Muscle layer of colon (tissue), 2 donors: ENCODE measurements at regions not wholly inside any gene's neighbourhood (a gene's known extent, or its start where the extent isn't known, plus 50 kb on each side); places are given as distances from the start of the nearest gene placed in this dataset.
"Not testable (repeated sequence)": the region's sequence is repeated elsewhere in the genome, so short reads cannot be mapped to it uniquely, and the experiment has no call there.

Experiments used
- H3K27ac ChIP-seq: one replicate; pipeline ENCODE4 v1.7.0; 2013; ENCODE audit warnings: low read depth, mild to moderate bottlenecking, low read length, moderate library complexity
- H3K27me3 ChIP-seq, 2 donors: one replicate each; pipeline ENCODE4 v1.7.0; 2013; ENCODE audit warnings: low read length in 2 of 2, mild to moderate bottlenecking in 2 of 2; ENCODE audit not compliant: insufficient read depth in 2 of 2, control insufficient read depth in 1 of 2
- H3K36me3 ChIP-seq: one replicate; pipeline ENCODE4 v1.7.0; 2013; ENCODE audit warnings: mild to moderate bottlenecking, low read length; ENCODE audit not compliant: insufficient read depth
- H3K4me1 ChIP-seq: one replicate; pipeline ENCODE4 v1.7.0; 2013; ENCODE audit warnings: mild to moderate bottlenecking, low read length; ENCODE audit not compliant: insufficient read depth
- H3K4me3 ChIP-seq, 2 donors: one replicate each; pipeline ENCODE4 v1.7.0; 2013; ENCODE audit warnings: low read length in 2 of 2, low read depth in 1 of 2, mild to moderate bottlenecking in 1 of 2, moderate library complexity in 1 of 2
- H3K9ac ChIP-seq: one replicate; pipeline ENCODE4 v1.7.0; 2013; ENCODE audit warnings: low read length
- H3K9me3 ChIP-seq: one replicate; pipeline ENCODE4 v1.7.0; 2013; ENCODE audit warnings: mild to moderate bottlenecking, low read length
- donor health status: abdominal sarcoma.
- donor health status: Adenocarcinoma of cecum.

DNA sequence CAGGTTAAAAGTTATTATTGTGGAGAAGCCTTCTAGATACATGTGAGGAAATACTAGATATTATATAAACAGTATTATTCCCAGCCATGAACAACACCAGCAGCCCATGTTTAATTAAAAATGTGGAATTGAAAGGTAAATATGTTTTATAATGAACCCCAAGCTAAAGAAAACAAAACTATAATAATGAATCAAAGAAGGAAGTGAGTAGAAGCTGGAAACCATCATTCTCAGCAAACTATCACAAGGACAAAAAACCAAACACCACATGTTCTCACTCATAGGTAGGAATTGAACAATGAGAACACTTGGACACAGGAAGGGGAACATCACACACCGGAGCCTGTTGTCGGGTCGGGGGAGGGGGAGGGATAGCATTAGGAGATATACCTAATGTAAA, 167.6 kb upstream of the CXXC4 start:
- H3K36me3 ChIP-seq, H3K9ac ChIP-seq, H3K9me3 ChIP-seq, H3K27ac ChIP-seq, H3K4me3 ChIP-seq, H3K27me3 ChIP-seq, H3K4me1 ChIP-seq: not testable (repeated sequence)

DNA sequence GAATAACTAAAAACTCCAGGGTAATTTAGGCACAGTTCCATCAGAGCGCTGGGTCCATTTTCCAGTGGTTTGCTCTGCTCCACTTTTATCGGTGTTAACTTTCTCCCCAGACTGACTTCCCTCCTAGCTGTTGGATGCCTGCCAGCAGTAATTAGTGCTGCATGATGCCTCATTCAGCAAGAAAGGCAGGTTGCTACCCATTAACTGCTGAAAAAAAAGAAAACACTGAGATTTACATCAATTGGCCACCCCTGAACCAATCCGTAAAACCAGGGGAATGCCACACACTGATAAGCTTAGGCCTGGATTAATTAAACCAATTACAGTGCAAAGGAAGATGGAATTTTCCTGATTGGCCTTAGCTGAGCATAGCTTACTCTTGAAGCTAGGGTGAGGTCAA, 182.4 kb upstream of the CXXC4 start:
- Histone ChIP-seq H3K36me3 (no peaks in the 10 kb centered on the region), H3K9me3 (no peaks in the 10 kb centered on the region), H3K9ac (no peak overlapping the region), H3K4me1 (no peaks in the 10 kb centered on the region), H3K4me3 (no peak overlapping the region), H3K27ac (no peak overlapping the region), H3K27me3 (no peaks in the 10 kb centered on the region)

DNA sequence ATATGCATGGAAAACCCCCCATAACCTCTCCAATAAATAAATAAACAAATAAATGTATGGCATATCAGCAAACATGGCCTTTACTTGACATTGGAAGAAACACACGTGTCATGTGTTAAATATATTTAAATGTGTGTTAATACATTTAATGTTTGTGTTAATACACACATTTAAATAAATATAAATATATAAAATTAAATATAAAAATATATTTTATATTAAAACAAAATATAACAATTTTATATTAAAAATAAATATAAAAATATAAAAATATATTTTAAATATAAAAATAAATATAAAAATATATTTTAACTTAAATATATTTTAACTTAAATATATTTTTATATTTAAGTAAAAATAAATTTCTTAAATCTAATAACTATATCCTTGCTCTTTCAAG, 187.6 kb upstream of the CXXC4 start:
- H3K9ac ChIP-seq, result no peak overlapping the region
- no peaks in the 10 kb centered on the region for H3K36me3 ChIP-seq

DNA sequence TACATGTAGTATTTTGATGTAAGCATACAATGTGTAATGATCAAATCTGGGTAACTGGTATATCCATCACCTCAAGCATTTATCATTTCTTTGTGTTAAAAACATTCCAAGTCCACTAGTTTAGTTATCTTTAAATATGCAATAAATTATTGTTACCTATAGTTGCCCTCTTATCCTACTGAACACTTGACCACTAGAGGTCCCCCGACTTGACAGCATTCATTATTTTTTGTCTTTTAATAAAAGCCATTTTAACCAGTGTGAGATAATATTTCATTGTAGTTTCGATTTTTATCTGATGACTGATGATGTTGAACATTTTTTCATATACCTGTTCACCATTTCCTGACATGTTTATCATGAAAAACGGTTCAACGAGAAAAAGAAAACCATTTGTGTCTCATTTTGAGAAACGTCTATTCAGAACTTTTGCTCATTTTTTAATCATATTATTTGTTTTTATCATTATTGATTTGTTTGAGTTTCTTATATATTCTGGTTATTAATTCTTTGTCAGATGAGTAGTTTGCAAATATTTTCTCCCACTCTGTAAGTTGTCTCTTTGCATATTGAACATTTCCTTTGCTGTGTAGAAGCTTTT, 199.0 kb upstream of the CXXC4 start:
- H3K4me3 ChIP-seq, result no peak overlapping the region
- H3K27ac ChIP-seq, result no peak overlapping the region
- no peaks in the 10 kb centered on the region for H3K4me1 ChIP-seq

More for the DNA sequence above, 187.6 kb upstream of the CXXC4 start:
- Histone ChIP-seq H3K4me1 (no peaks in the 10 kb centered on the region), H3K9me3 (no peaks in the 10 kb centered on the region), H3K27ac (no peak overlapping the region), H3K4me3 (no peak overlapping the region), H3K27me3 (no peaks in the 10 kb centered on the region)

DNA sequence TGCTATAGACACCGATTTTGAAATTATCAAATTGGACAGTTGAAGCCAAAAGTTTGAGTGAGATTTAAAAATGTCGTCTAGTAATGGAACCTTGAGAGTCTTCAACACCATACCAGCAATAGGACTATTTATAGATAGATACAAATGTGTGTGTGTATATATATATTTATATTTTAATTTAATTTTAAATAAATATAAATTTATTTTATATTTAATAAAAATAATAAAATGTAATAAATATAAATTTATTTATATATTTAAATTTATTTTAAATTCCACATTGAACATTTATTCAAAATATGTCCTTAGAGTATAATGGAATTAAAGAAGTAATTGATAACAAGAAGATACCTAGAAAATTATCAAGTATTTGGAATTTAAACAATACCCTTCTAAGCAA, 221.9 kb upstream of the CXXC4 start:
- Histone ChIP-seq H3K27ac (no peak overlapping the region), H3K36me3 (no peaks in the 10 kb centered on the region)

More for the DNA sequence above, 199.0 kb upstream of the CXXC4 start:
- Histone ChIP-seq H3K36me3 (no peaks in the 10 kb centered on the region), H3K9ac (no peak overlapping the region), H3K27me3 (no peaks in the 10 kb centered on the region), H3K9me3 (no peaks in the 10 kb centered on the region)

DNA sequence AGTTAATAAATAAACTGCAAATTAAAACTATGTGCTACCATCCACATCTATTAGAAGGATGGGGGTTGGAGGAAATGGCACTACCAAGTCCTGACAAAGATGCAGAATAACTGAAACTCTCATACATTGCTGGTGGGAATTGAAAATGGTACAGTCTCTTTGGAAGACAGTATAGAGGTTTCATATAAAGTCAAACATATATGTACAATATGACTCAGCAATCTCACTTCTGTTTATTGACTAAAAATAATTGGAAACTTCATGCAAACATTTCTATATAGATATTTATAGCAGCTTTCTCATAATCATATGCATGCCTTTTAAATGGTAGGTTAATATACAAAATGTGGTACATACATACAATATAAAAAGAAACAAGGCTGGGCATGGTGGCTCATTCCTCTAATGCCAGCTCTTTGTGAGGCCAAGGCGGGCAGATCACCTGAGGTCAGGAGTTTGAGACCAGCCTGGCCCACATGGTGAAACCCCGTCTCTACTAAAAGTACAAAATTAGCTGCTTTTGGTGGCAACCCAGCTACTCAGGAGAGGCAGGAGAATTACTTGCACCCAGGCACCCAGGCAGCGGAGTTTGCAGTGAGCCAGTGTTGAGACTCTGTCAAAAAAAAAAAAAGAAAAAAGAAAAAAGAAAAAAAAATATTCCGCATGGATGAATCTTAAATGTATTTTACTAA, 225.0 kb upstream of the CXXC4 start:
- H3K4me3 ChIP-seq, result no peak overlapping the region
- no peaks in the 10 kb centered on the region for H3K9me3 ChIP-seq
- no peaks in the 10 kb centered on the region for H3K4me1 ChIP-seq
- H3K36me3 ChIP-seq, result no peaks in the 10 kb centered on the region
- no peak overlapping the region for H3K9ac ChIP-seq
- no peaks in the 10 kb centered on the region for H3K27me3 ChIP-seq
- H3K27ac ChIP-seq, result no peak overlapping the region

More for the DNA sequence above, 221.9 kb upstream of the CXXC4 start:
- H3K4me1 ChIP-seq, result no peaks in the 10 kb centered on the region
- no peaks in the 10 kb centered on the region for H3K9me3 ChIP-seq
- no peak overlapping the region for H3K9ac ChIP-seq
- no peaks in the 10 kb centered on the region for H3K27me3 ChIP-seq
- no peak overlapping the region for H3K4me3 ChIP-seq

DNA sequence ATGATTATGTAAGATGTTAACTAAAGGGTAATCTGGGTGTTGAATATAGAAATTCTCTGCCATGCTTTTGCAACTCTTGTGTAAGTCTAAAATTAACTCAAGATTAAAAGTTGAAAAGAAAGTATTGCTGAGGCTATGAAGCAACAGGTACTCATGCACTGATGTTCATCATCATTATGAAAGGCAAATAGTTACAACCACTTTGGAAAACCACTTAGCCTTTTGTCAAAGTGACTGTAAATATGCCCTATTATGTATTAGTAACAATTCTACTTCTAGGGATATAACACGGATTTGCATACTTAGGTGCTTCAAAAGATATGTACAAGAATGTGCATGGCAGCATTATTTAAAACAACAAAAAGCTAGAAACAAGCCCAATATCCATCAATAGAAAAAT, 227.8 kb upstream of the CXXC4 start:
- H3K4me3 ChIP-seq, result no peak overlapping the region
- H3K9me3 ChIP-seq, result no peaks in the 10 kb centered on the region
- no peaks in the 10 kb centered on the region for H3K36me3 ChIP-seq
- H3K9ac ChIP-seq, result no peak overlapping the region
- H3K27ac ChIP-seq, result no peak overlapping the region
- H3K27me3 ChIP-seq, result no peaks in the 10 kb centered on the region
- no peaks in the 10 kb centered on the region for H3K4me1 ChIP-seq

DNA sequence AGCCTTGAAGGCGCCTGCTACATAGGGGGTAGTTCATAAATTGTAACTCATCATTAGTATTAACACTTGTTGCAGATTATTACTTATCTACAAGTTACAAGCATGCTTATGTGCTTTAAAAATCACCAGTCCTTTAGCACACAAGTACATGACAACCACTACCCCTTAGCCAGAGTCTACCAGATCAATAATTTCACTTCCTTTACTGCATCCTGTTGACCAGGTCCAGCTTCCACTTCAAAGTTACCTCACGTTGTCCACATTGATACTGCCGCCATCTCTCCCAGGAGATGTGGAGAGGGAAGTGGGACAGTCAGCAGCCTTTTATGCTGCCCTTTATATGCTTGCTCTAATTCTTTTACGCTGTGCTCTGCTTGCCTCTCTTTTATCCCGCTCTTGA, 231.3 kb upstream of the CXXC4 start:
- Histone ChIP-seq H3K27me3 (no peaks in the 10 kb centered on the region), H3K9ac (no peak overlapping the region), H3K9me3 (no peaks in the 10 kb centered on the region), H3K4me1 (no peaks in the 10 kb centered on the region), H3K36me3 (no peaks in the 10 kb centered on the region), H3K4me3 (no peak overlapping the region), H3K27ac (no peak overlapping the region)

DNA sequence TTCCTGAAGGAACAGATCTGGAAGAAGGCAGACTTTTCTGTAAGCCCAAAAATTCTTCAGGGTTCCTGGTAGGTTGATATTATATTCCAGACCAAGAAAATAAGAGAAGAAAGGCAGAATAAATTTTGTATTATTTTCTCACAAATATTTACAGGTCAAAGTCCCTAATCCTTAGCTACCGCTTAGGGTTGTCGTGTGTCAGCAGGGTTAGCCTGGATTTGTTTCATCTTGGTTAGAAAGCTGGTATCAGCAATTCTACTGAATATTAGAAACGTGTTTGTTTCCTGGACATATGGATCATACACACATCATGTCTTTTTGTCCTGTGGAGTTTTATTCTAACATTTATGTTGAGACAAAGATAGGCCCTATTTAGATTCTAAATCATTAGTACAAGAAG, 232.9 kb upstream of the CXXC4 start:
- Histone ChIP-seq H3K4me1 (no peaks in the 10 kb centered on the region), H3K9ac (no peak overlapping the region), H3K27me3 (no peaks in the 10 kb centered on the region), H3K36me3 (no peaks in the 10 kb centered on the region), H3K4me3 (no peak overlapping the region), H3K9me3 (no peaks in the 10 kb centered on the region), H3K27ac (no peak overlapping the region)

DNA sequence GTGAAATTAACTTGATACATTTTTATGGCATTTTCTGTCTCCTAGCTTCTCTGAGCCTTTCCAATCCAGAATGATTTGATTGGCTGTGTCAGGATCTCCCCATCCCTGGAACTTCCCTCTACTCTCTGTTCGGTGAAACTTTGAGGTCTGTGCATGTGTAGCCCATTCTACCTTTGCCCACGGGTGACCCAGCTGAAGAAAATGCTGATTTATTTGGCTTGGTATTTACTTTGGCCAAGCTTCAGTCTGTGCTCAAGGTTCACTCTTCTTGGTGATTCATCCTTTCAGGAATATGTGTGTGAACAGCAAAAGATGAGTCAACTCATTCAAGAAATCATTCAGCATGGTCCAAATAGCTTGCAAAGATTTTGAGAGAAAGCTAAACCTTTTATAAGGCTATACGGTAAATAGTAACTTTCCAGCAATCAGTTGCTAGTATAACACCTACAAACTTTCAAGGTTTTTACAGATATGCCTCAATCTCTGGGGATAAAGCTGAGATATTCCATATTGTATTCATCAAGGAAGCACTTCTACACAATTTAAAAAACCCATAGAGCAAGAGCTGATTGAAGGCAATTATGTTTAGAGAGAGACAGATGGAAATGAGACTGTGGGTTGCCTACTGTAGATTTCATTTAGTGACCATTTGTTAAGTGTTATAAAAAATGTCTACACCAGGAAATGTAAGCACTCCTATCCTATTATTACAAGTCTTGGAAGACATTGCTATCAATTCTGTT, 233.9 kb upstream of the CXXC4 start:
- H3K27ac ChIP-seq, result no peak overlapping the region
- no peaks in the 10 kb centered on the region for H3K27me3 ChIP-seq
- H3K36me3 ChIP-seq, result no peaks in the 10 kb centered on the region
- H3K4me1 ChIP-seq, result no peaks in the 10 kb centered on the region
- no peak overlapping the region for H3K4me3 ChIP-seq
- H3K9ac ChIP-seq, result no peak overlapping the region
- H3K9me3 ChIP-seq, result no peaks in the 10 kb centered on the region

DNA sequence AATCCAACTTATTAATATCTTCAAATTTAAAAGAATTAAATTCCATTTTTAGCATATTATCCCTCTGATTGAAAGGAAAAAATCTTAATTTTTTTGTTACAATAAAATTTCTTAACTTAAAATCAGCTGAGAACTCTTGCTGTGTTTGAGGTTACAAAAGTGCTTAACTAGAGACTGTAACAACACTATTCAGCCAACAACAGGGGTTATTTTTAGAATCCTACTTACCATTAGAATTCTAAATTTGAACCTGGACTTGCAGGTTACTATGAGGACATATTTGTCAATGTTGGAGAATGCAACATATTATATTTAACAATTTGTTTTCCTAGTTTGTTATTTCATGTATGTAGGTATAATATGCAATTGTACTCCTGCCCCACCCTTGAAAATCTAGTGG, 238.1 kb upstream of the CXXC4 start:
- Histone ChIP-seq H3K27me3 (no peaks in the 10 kb centered on the region), H3K4me1 (no peaks in the 10 kb centered on the region), H3K27ac (no peak overlapping the region), H3K36me3 (no peaks in the 10 kb centered on the region), H3K9me3 (no peaks in the 10 kb centered on the region), H3K9ac (no peak overlapping the region), H3K4me3 (no peak overlapping the region)
